Umbilical cord (tissue), 1 donor: ENCODE measurements at regions not wholly inside any gene's neighbourhood (a gene's known extent, or its start where the extent isn't known, plus 50 kb on each side); places are given as distances from the start of the nearest gene placed in this dataset.

Experiments used
- DNase-seq: peaks from one replicate; pipeline ENCODE4 v3.0.0-alpha.2; 2015; ENCODE audit warnings: low spot score

DNA sequence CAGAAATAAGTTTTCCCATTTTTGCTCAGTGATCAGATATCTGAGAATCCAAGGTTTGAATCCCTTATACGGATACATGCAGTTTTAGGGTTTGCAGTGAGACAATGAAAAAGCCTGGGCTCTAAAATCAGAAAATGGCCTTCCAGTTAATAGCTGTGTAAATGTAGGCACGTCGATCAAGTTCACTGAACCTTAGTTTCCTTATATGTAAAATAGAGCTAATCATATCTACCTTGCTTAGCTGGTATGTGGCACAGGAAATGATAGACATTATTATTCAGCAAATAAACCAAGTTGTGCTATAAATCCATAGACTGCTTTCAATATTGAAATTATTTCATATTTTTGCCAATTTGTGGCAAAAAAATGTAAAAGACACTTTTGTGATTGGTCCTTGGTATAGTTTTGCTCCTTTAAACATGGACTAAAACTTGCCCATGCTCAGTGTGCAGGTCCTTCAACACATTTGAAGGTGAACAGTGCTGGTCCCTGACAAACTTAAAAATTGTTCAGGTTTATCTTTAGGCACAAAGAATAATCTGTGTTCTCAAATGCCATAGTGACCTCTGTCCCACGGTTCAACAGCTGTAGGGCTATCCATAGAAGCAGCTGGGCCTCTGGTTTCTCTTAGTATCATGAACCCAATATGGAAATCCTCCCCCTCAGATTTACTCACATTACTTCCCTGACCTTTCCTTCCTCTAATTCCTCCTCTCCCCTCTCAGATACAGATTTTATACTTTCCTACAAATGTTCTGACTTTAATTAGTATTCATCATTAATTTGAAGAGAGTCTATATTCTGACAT, 51.0 kb downstream of the CCDC54 start:
- no peak for DNase-seq

DNA sequence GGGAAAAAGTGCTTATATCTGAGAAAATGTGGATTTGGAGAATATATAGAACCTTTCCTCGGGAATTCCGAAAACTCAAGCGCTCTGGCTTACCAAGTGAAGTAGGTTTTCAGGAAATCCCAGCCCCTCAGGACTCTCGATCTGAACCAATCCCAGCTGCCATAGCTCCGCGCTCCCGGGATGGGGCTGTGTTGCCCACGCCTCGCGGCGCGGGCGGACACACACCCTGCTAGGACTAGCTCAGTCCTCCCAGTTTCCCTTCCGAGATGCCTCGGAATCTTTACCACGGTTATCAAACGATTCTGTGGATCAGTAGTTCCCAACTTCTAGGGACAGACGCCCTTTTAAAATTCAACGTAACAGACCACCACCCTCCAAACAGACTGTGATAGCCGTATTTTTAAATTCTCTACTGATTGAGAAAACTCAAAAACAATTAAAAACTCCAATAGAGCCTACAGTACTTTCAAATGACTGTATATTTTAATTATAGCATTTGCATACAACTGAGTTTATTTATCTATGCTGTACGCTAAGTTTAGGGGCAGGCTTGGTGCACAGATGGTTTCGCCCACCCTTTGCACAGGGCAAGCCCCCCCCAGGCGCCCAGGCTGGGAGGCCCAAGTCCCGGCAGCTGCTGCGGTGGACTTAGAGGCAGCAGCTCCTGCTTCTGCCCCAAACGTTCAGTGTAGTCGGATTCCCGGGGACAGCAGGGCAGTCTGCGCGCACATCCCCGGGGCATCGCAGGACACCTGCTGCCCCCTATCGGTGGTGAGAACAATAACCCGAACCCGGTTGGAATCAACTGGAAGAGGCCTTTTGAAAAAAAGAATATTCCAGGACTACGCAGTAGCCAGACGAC, 52.3 kb downstream of the CCDC54 start:
- peak; percentile 85 for DNase-seq

DNA sequence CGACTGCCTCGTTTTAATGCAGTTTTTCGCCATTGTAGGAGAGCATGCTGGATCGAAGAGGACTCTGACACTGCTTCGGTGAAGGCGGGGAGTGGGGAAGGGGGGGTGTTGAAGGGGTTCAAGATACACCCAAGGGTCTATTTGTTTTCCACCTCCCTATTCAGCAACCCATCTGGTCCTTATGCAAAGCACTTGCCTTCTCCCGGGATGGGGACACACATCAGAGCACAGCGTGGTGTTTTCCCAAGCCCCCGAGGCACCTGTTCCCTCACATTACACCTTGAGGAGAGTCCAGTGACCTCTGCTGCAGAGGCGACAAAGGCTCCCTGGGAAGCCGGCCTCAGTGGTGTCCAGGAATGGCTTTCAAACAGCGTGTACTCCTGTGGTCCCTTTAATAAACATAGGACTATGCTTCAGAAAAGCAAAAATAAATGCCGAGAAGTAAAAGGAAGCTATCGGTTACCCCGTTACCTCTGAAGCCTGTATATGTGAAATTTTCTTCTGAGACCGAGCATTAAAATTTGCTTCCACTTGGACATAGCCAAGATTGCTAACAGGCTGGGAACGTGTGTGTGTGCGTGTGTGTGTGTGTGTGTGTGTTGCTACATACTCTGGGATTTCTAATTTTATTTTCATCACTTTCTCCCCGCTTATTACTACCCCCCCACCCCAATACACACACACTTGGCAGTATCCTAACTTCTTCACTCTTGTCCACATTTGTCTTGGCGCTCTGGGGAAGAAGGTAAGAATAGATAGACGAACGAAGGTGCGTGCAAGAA, 53.2 kb downstream of the CCDC54 start:
- peak; percentile 28 for DNase-seq

DNA sequence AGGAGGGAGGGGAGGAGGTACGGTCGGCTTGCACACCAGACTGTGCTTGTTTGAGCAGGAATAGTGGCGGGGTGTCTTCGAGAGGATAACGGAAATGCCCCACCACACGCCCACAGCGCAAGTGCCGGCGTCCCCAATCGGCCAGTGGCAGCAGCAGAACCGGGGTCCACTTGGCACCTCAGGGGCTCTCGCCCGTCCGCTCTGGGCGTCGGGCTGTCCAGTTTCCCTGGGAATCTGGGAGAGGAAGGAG, 53.7 kb downstream of the CCDC54 start:
- DNase-seq = no peak

DNA sequence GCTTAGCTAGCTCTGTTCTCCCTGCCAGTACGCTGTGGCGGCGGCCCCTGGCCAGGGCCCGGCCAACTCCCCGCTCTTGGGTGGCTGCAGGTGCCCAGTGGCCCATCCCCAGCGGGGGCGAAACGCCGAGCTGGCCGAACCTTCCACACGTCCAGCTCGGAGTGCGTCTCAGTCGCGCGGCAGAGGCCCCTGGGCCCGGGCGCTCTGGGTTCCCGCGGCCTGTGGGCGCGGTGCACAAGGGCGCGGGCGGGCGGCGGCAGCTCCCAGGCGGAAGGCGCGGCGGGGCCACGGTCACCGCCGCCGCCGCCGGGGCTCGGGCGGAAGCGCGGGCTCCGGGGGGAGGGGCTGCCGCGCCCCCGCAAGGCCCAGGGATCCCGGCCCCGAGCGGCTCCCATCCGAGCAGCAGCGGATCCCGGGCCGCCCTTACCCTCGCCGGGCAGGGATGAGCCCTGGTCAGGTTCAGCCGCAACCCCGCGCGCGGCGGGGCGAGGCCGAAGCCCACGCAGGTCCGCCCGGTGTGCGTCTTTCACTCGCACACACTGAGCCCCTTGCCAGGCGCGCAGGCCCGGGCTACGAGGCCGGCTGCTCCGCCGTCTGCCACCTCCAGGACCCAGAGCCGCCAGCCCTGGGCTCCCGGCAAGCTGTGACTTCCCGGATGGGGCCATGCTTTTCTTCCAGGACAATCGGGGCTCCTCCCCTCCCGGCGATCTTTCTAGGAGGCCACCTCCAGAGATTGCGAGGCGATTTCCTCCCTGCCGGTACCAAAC, 54.2 kb downstream of the CCDC54 start:
- DNase-seq = peak; percentile 81

DNA sequence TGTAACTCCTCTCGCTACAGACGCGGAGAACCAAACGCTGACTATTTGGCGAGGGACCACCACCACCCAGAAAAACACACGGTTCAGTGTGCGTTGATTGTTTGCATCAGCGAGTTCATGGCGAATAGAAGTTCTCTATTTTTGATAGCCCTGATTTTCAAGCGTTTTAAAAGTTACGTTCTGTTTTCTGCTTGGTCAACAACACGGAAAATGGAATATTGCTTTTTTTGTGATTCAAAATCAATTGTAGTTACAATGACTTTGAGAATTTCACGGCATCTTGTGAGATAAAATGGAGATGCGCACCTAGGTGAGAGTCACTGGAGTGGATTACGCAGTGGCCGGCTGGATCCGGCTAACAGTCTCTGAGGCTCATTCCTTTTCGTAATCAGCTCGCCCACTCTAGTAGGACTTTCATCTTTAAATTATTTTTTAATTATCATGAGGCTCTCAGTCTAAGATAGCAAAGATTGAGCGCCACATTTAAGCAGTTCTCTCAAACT, 54.8 kb downstream of the CCDC54 start:
- DNase-seq = peak; percentile 13

DNA sequence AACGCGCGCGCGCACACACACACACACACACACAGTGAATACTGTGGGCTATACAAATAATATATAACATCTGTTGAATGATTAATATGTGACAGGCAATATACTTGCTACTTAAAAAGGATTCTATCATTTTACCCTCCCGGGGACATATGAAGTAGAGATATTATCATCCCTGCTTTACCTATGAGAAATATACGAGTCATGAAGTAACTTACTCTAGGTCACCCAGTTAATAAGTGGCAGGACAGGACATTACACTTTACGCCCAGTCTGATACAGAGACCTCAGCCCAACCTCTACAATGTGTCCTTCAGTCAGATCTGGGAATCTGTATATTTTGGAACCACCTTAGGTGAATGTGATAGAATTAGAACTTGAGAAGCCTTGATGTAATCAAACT, 55.4 kb downstream of the CCDC54 start:
- DNase-seq = no peak

DNA sequence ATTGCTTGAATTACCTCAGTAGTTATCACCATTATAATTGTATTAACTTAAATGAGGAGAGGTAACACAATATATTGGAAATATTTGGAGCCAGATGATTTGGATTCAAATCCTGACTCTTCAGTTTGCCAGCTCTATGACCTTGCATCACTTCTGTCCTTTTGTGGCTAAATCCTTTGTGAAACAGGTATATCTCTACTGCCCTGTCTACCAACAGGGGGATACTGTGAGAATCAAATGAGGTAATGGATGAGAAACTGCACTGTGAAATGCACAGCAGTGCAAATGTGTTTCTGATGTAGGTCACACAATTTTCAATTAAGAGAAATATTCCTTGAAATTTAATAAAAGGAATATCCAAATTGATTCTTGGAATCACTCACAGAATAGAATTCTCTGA, 58.8 kb downstream of the CCDC54 start:
- no peak for DNase-seq

DNA sequence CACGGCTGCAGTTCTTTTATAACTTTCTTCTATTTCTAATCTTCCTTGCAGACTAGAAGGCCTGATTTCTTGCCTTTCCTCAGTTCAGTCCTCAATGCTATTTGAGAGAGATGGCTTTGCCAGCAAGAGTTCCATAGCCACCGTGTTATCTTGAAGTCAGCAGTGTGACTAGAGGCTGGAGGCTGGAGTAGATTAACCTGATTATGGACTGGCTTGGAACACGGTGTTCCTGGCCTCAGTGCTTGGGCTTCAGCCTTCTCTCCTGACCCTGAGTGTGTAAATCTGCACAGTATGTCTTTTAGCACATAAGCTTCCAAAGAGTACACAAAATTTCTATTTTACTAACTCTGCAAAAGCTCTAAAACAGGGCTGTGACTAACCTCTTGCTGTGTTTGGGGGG, 61.4 kb downstream of the CCDC54 start:
- DNase-seq = no peak

DNA sequence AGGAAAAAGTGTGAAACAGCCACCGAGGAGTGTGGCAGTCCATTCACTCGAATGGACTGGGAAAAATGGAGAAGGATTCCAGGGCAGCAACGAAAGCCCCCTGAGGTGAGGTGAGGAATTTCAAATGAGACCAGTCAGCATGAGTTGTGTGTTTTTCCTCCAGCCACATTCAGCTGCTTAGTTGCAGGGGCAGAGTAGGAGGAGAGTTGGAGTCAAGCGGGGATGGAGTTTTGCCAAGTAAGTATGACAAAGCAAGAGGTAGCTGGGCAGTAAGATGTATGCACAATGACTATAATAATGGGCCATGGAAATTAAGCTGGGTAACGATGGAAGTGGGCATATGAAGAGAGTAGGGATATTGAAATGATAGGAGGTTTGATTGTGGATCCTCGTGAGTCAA, 64.4 kb downstream of the CCDC54 start:
- DNase-seq = no peak

DNA sequence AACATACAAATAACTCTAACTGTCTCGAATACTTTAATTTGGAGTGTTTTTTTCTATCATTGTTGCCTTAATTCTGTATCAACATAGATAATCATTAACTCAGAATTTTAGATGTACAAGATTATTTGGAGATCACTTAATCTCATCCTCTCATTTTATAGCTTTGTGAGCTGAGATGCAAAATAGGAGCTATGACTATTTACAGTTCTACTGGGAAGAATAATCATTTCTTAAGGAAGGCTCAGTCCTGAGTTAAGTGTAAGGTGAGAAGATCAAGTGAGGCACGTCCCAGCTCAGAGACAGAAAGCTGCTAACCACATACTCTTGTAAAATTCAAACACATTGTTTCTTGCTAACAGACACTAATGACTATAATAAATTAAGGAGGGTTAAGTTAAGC, 66.2 kb downstream of the CCDC54 start:
- no peak for DNase-seq

DNA sequence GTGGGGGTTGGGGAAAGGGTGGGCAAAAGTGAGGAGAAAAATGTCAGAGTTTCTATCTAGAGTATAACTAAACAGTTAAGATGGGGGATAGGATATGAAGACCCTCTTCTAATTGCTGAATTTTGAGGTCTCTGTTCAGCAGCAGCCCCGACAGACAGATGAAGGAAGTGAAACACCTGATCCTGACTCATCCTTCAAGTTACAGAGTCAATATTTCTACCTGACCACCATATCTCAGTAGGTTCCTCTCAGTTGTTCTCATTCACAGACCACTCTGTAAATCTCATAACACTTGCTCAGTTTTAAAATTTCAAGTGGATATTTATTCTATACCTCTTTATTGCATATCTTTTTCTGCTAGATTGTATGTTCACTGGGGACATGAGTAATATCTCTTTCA, 69.5 kb downstream of the CCDC54 start:
- no peak for DNase-seq

DNA sequence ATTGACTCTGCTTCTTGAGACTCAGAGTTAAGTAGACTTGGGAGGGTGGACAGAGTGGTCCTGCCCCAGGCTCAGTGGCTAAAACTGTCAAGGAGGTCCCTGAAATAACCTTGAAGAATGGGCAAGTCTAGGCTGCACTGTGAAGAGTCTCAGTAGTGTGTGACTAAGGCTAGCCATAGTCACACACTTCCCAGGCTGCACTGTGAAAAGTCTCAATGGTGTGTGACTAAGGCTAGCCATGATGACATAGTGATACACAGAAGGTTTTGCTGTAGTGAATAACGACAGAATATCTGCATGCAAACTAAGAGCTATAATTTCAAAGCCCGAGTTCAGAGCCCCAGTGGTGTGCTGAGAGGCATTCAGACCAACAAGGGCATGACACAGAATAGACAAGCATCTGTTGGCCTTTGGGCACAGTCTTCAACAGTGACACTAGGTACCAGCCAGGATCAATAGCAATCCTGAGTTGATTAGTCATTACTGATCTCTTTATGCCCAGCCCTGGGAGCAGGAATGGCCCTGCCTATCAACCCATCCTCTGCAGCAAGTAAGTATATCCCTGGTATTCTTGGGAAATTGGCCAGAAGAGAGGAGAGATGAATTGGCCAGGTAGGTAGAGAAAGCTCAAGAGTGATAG, 72.4 kb upstream of the BBX start:
- DNase-seq = no peak

DNA sequence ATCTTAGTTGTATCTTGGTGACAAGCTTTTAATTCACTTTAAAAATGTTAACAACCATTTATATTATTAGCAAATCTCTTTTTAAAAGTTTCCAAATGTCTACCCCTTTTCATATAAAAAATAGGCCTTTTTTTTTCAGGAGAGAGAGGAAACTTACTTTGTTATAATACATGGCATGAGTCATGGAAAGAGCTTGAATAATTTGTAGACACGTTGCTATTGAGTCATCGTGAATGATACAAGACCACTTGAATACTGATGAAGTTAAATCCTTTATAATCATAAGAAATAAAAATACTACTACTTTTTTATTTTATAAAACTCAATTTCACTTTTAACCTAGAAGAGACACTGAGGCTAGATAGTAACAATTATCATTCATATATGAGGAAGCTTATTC, 70.3 kb upstream of the BBX start:
- DNase-seq = no peak

DNA sequence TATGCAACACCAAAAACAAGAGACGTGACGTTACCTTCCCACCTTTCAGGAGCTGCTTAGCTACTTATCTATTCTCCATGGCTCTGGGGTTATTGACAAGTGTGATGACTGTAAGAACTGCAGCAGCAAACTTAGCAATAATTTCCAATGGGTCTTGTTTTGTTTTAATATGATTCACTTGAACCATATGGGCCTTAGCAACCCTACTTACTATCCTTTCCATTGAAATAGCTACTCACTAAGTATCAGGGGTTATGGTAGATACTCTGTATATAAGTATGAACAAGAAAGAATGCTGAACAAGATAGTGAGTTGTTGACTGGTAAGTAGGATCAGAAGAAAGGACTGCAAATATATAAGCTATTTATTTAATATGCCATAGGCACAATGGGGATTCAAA, 69.3 kb upstream of the BBX start:
- DNase-seq = no peak

DNA sequence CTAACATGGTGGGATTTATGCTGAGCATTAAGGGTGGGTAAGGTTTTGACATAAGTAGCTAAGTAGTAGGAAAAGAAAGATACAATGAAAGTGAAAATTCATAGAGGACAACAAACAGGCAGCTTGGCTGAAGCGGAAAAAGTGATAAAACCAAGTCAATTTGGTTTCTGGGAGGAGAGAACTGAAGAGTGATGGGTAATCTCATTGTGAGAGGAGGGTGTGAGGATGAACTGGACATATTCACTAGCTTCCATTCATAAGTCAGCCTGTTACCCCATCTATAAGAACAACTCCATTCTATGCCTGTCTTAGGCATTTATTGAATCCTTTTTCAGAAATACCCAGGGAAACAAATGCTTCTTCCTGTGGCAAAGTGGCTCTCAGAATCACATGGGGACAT, 67.1 kb upstream of the BBX start:
- DNase-seq = no peak

DNA sequence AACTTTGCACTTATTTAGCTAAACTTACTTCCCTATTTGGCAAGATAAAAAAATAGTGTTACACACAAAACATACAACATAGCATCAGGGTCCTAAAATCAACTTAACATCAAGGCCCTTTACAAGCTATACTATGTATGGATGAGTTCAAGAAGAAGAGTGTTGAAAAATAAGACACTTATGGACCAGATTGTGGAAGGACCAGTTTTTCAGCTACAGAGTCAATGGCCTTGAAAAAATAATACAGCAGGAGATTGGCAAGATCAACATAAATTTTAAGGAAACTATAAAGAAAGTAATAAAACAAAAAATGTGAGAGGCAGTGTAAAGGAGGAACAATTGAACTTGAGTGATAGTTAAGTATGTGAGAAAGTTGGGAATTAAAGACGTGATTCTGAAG, 66.3 kb upstream of the BBX start:
- no peak for DNase-seq

DNA sequence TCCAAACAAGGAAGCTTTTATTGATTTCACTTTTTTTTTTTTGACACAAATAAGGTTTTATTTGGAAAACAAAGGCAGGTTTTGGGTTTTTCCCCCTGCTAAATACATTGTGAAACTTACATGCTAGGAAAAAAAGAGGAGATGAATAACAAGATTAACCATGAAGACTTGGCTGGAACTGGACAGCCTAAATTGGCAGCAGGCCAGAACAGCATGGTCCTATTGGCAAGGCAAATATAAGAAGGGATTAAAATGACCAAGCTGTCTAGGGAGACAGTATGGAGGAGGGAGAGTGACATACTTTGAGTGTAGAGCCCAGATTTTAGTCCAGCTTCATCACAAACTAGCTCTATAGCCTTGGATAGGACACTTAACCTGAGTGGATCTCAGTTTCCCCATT, 63.9 kb upstream of the BBX start:
- DNase-seq = no peak

DNA sequence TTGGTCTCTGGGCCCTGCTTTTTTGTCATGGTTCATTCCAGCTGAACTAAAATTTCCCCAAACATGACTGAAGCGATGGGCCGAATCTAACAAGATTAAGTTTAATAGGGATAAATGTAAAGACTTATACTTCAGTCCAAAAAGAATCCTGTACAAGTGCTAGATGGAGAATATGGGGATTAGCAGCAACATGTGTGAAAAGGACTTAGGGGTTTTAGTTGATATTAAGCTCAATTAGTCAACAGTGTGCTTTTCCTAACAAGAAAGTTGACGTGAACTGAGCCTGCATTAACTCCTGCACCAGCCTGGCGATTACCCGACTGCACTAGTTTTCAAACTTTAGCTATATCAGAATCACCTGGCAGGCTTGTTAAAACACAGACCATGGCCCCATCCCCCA, 61.0 kb upstream of the BBX start:
- DNase-seq = no peak

DNA sequence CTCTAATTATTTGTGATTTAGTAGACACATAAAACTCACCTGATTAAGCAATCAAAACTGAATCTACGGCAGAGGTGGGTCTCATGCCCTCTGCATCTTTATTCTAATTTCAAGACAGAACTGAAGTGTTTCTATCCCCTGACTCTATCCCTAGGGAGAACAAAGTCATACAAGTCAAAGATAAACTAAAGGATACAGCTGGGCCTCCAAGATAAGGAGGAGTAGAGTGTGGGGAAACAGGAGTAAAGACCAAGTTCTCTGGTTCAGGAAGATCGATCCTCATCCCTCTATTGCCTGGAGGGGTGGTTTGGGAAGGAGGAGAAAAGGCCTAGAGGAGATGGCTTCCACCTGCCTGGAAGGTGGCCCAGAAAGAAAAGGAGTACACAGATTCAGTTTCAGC, 58.7 kb upstream of the BBX start:
- no peak for DNase-seq

DNA sequence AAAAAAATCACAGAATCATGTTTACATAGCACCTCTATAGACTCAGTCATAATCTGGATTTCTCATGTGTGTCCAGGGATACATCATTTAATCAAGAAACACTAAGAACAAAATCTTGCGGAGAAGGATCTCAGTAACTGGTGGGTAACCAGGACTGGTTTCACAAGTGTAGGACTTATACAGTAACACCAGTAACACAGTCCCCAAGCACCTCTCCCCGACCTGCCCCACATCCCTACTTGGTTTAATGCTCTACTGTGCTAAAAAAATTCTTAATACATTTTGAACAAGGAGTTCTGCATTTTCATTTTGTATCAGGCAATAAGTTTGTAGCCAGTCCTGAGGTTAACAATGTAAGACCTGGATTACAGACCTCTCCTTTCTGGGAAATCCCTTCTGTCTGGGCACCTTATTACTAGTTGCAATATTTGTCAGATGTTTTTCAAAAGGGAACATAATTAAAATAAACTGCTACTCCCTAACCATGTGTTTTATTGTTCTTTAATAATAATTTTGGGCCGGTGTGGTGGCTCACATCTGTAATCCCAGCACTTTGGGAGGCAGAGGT, 57.6 kb upstream of the BBX start:
- DNase-seq = no peak
